Cardiac muscle cell (in vitro differentiated cells and primary cell): ENCODE measurements at regions not wholly inside any gene's neighbourhood (a gene's known extent, or its start where the extent isn't known, plus 50 kb on each side); places are given as distances from the start of the nearest gene placed in this dataset.

ENCODE experiments used
- DNase-seq, 2 donors: peaks; one replicate each; pipeline versions ENCODE4 v3.0.0 to v3.0.0-alpha.2; 2010 to 2017; ENCODE audit warnings: low read depth in 1 of 2, low spot score in 1 of 2
- H3K27ac ChIP-seq: fragments of 200-600 bp; sonication (generic); 2 replicates; pipeline ENCODE4 v1.5.1; 2016
- H3K27me3 ChIP-seq: fragments of 200-600 bp; sonication (generic); 2 replicates; pipeline ENCODE4 v1.6.0; 2016; ENCODE audit warnings: control low read depth
- H3K36me3 ChIP-seq: fragments of 200-600 bp; sonication (generic); 2 replicates; pipeline ENCODE4 v1.5.1; 2016; ENCODE audit warnings: control low read depth
- H3K4me1 ChIP-seq: fragments of 200-600 bp; sonication (generic); 2 replicates; pipeline ENCODE4 v1.8.1; 2017; ENCODE audit warnings: low read depth, mild to moderate bottlenecking, mixed run types
- H3K4me3 ChIP-seq: fragments of 200-600 bp; sonication (generic); 2 replicates; pipeline ENCODE4 v1.5.1; 2016; ENCODE audit warnings: mild to moderate bottlenecking
- H3K9me3 ChIP-seq: fragments of 200-600 bp; sonication (generic); 2 replicates; pipeline ENCODE4 v1.5.1; 2017; ENCODE audit warnings: low read depth, mild to moderate bottlenecking, control low read depth
- CTCF ChIP-seq: IDR thresholded peaks from 2 replicates; pipeline ENCODE4 v1.5.1; 2012; ENCODE audit warnings: low read depth, mild to moderate bottlenecking, low read length

- no peak for DNase-seq
- no peak for TF ChIP-seq CTCF
- H3K4me1 ChIP-seq: peaks cover 6% of the 10 kb centered on the region
- H3K27ac ChIP-seq: no peak overlapping the region
- no peaks in the 10 kb centered on the region for H3K36me3 ChIP-seq
- peaks cover 3% of the 10 kb centered on the region for H3K9me3 ChIP-seq
- no peak overlapping the region for H3K4me3 ChIP-seq
- no peaks in the 10 kb centered on the region for H3K27me3 ChIP-seq
These were observed 279.0 kb upstream of the TACR3 start for GRCh38 chr4:103998756-103999155.

- Histone ChIP-seq H3K4me3 (no peak overlapping the region), H3K27ac (peak overlapping the region; percentile 28)
These were observed 276.9 kb upstream of the TACR3 start for GRCh38 chr4:103996637-103997036.

GRCh38 chr4:103996064-103996463 lies 276.3 kb upstream of the TACR3 start:
- Histone ChIP-seq H3K4me3 (no peak overlapping the region), H3K27ac (peak overlapping the region; percentile 28), H3K36me3 (no peaks in the 10 kb centered on the region), H3K27me3 (no peaks in the 10 kb centered on the region), H3K4me1 (peaks cover 6% of the 10 kb centered on the region), H3K9me3 (no peaks in the 10 kb centered on the region)
- DNase-seq: peak in 1 of 2 donors; percentile 4
- TF ChIP-seq CTCF: no peak

More at GRCh38 chr4:103996637-103997036, 276.9 kb upstream of the TACR3 start:
- Histone ChIP-seq H3K4me1 (peaks cover 6% of the 10 kb centered on the region), H3K9me3 (peaks cover 2% of the 10 kb centered on the region), H3K27me3 (no peaks in the 10 kb centered on the region), H3K36me3 (no peaks in the 10 kb centered on the region)
- DNase-seq: peak; percentile 56 to 66
- TF ChIP-seq CTCF: no peak

GRCh38 chr4:103994059-103994458 lies 274.3 kb upstream of the TACR3 start:
- no peak for TF ChIP-seq CTCF
- no peaks in the 10 kb centered on the region for H3K9me3 ChIP-seq
- no peaks in the 10 kb centered on the region for H3K36me3 ChIP-seq
- H3K27me3 ChIP-seq: no peaks in the 10 kb centered on the region
- H3K27ac ChIP-seq: no peak overlapping the region
- peak in 1 of 2 donors; percentile 0 for DNase-seq
- H3K4me3 ChIP-seq: no peak overlapping the region
- H3K4me1 ChIP-seq: peaks cover 6% of the 10 kb centered on the region

- TF ChIP-seq CTCF: no peak
- no peaks in the 10 kb centered on the region for H3K9me3 ChIP-seq
These were observed 262.7 kb upstream of the TACR3 start for GRCh38 chr4:103982454-103982853.

More at GRCh38 chr4:103982454-103982853, 262.7 kb upstream of the TACR3 start:
- Histone ChIP-seq H3K36me3 (no peaks in the 10 kb centered on the region), H3K4me1 (no peaks in the 10 kb centered on the region), H3K27me3 (no peaks in the 10 kb centered on the region), H3K4me3 (no peak overlapping the region), H3K27ac (no peak overlapping the region)
- DNase-seq: no peak
